ENCODE measurements at regions not wholly inside any gene's neighbourhood (a gene's known extent, or its start where the extent isn't known, plus 50 kb on each side); places are given as distances from the start of the nearest gene placed in this dataset.

DNA sequence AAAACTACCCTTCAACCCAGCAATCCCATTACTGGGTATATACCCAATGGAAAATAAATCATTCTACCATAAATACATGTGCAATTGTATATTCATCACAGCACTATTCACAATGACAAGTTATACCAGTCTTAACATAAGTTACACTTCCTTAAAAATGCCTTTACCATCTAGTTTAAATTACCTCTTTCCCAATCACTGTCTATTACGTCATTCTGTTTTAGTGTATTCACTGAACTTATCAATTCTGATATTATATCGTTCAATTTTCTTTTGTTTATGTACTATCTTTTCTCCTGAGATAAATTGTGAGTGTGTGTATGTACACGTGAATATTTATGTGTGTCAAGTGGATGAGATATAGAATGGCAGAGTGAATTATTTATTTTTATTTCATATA lies 1416.8 kb downstream of the OLFM4 start (continued):
- no peak for TF ChIP-seq ATF1 (CRISPR knock-in tag; IDR thresholded peaks at IDR 0.05)
- no peak for TF ChIP-seq ZNF416 (CRISPR knock-in tag; IDR thresholded peaks at IDR 0.05)
- no peak for TF ChIP-seq HMGA2 (CRISPR knock-in tag; IDR thresholded peaks at IDR 0.05)
- no peak for TF ChIP-seq ZNF317 (CRISPR knock-in tag; IDR thresholded peaks at IDR 0.05; ENCODE audit: borderline replicate concordance, low read depth)
- TF ChIP-seq, protein P1, sequence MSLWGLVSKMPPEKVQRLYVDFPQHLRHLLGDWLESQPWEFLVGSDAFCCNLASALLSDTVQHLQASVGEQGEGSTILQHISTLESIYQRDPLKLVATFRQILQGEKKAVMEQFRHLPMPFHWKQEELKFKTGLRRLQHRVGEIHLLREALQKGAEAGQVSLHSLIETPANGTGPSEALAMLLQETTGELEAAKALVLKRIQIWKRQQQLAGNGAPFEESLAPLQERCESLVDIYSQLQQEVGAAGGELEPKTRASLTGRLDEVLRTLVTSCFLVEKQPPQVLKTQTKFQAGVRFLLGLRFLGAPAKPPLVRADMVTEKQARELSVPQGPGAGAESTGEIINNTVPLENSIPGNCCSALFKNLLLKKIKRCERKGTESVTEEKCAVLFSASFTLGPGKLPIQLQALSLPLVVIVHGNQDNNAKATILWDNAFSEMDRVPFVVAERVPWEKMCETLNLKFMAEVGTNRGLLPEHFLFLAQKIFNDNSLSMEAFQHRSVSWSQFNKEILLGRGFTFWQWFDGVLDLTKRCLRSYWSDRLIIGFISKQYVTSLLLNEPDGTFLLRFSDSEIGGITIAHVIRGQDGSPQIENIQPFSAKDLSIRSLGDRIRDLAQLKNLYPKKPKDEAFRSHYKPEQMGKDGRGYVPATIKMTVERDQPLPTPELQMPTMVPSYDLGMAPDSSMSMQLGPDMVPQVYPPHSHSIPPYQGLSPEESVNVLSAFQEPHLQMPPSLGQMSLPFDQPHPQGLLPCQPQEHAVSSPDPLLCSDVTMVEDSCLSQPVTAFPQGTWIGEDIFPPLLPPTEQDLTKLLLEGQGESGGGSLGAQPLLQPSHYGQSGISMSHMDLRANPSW (CRISPR knock-in tag; conservative IDR thresholded peaks at IDR 0.05; ENCODE audit: low read depth) = no peak
- TF ChIP-seq, protein P2, sequence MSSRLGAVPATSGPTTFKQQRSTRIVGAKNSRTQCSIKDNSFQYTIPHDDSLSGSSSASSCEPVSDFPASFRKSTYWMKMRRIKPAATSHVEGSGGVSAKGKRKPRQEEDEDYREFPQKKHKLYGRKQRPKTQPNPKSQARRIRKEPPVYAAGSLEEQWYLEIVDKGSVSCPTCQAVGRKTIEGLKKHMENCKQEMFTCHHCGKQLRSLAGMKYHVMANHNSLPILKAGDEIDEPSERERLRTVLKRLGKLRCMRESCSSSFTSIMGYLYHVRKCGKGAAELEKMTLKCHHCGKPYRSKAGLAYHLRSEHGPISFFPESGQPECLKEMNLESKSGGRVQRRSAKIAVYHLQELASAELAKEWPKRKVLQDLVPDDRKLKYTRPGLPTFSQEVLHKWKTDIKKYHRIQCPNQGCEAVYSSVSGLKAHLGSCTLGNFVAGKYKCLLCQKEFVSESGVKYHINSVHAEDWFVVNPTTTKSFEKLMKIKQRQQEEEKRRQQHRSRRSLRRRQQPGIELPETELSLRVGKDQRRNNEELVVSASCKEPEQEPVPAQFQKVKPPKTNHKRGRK (CRISPR knock-in tag; IDR thresholded peaks at IDR 0.05; ENCODE audit: borderline replicate concordance) = no peak
- no peak for TF ChIP-seq ZNF232 (CRISPR knock-in tag; IDR thresholded peaks at IDR 0.05)
- TF ChIP-seq ZNF263 (CRISPR knock-in tag; IDR thresholded peaks at IDR 0.05; ENCODE audit: low read depth) = no peak

GRCh38 chr13:54445865-54446264 lies 1417.3 kb downstream of the OLFM4 start:
- Mint-ChIP-seq H3K27ac (no peak overlapping the region), H3K4me1 (no peaks in the 10 kb centered on the region), H3K27me3 (ENCODE audit: low read depth) (no peaks in the 10 kb centered on the region), H3K36me3 (no peaks in the 10 kb centered on the region; the same call in 1 of the 2 replicates), H3K9me3 (peaks cover 19% of the 10 kb centered on the region), H3K4me3 (no peak overlapping the region)
- CTCF ChIA-PET = no interaction called here
- POLR2A ChIA-PET = no interaction called here
- no peak for ATAC-seq
- TF ChIP-seq USF2 (CRISPR knock-in tag; IDR thresholded peaks at IDR 0.05) = no peak
- TF ChIP-seq ETV6 (CRISPR knock-in tag; IDR thresholded peaks at IDR 0.05) = no peak
- TF ChIP-seq IRF1 (CRISPR knock-in tag; IDR thresholded peaks at IDR 0.05) = no peak
- TF ChIP-seq MXD4 (CRISPR knock-in tag; IDR thresholded peaks at IDR 0.05; ENCODE audit: borderline replicate concordance) = no peak
- no peak for TF ChIP-seq ESRRA (CRISPR knock-in tag; IDR thresholded peaks at IDR 0.05; ENCODE audit: borderline replicate concordance)
- DNase-seq (ENCODE audit: low spot score) = no peak

GRCh38 chr13:54449922-54450321 lies 1421.3 kb downstream of the OLFM4 start:
- H3K27me3 Mint-ChIP-seq (ENCODE audit: low read depth) = no peaks in the 10 kb centered on the region
- ATAC-seq (peak; percentile 53), DNase-seq (ENCODE audit: low spot score) (no peak)
- ChIA-PET POLR2A (no interaction called here), CTCF (no interaction called here)
- H3K36me3 Mint-ChIP-seq = peaks cover 24% of the 10 kb centered on the region
- H3K4me1 Mint-ChIP-seq = no peaks in the 10 kb centered on the region
- H3K4me3 Mint-ChIP-seq = no peak overlapping the region
- no peak overlapping the region for H3K27ac Mint-ChIP-seq
- peaks cover 43% of the 10 kb centered on the region for H3K9me3 Mint-ChIP-seq
- TF ChIP-seq TCF7 (CRISPR knock-in tag; IDR thresholded peaks at IDR 0.05; ENCODE audit: low read depth) = no peak
- TF ChIP-seq, protein P3, sequence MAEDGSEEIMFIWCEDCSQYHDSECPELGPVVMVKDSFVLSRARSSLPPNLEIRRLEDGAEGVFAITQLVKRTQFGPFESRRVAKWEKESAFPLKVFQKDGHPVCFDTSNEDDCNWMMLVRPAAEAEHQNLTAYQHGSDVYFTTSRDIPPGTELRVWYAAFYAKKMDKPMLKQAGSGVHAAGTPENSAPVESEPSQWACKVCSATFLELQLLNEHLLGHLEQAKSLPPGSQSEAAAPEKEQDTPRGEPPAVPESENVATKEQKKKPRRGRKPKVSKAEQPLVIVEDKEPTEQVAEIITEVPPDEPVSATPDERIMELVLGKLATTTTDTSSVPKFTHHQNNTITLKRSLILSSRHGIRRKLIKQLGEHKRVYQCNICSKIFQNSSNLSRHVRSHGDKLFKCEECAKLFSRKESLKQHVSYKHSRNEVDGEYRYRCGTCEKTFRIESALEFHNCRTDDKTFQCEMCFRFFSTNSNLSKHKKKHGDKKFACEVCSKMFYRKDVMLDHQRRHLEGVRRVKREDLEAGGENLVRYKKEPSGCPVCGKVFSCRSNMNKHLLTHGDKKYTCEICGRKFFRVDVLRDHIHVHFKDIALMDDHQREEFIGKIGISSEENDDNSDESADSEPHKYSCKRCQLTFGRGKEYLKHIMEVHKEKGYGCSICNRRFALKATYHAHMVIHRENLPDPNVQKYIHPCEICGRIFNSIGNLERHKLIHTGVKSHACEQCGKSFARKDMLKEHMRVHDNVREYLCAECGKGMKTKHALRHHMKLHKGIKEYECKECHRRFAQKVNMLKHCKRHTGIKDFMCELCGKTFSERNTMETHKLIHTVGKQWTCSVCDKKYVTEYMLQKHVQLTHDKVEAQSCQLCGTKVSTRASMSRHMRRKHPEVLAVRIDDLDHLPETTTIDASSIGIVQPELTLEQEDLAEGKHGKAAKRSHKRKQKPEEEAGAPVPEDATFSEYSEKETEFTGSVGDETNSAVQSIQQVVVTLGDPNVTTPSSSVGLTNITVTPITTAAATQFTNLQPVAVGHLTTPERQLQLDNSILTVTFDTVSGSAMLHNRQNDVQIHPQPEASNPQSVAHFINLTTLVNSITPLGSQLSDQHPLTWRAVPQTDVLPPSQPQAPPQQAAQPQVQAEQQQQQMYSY (CRISPR knock-in tag; IDR thresholded peaks at IDR 0.05) = no peak
- TF ChIP-seq GTF2I (CRISPR knock-in tag; conservative IDR thresholded peaks at IDR 0.05) = no peak
- no peak for TF ChIP-seq RELA (CRISPR knock-in tag; IDR thresholded peaks at IDR 0.05; ENCODE audit: borderline replicate concordance)
- TF ChIP-seq ATF3 (CRISPR knock-in tag; conservative IDR thresholded peaks at IDR 0.05) = no peak
- no peak for TF ChIP-seq ZNF263 (CRISPR knock-in tag; IDR thresholded peaks at IDR 0.05; ENCODE audit: low read depth)
- no peak for TF ChIP-seq NR3C1 (CRISPR knock-in tag; conservative IDR thresholded peaks at IDR 0.05; ENCODE audit: low read depth)
- no peak for TF ChIP-seq TEAD1 (CRISPR knock-in tag; IDR thresholded peaks at IDR 0.05)
- TF ChIP-seq, protein P4, sequence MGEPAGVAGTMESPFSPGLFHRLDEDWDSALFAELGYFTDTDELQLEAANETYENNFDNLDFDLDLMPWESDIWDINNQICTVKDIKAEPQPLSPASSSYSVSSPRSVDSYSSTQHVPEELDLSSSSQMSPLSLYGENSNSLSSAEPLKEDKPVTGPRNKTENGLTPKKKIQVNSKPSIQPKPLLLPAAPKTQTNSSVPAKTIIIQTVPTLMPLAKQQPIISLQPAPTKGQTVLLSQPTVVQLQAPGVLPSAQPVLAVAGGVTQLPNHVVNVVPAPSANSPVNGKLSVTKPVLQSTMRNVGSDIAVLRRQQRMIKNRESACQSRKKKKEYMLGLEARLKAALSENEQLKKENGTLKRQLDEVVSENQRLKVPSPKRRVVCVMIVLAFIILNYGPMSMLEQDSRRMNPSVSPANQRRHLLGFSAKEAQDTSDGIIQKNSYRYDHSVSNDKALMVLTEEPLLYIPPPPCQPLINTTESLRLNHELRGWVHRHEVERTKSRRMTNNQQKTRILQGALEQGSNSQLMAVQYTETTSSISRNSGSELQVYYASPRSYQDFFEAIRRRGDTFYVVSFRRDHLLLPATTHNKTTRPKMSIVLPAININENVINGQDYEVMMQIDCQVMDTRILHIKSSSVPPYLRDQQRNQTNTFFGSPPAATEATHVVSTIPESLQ (CRISPR knock-in tag; IDR thresholded peaks at IDR 0.05) = no peak
- no peak for TF ChIP-seq ELF4 (CRISPR knock-in tag; IDR thresholded peaks at IDR 0.05; ENCODE audit: low read depth)
